HEK293T (cell line): ENCODE measurements at regions not wholly inside any gene's neighbourhood (a gene's known extent, or its start where the extent isn't known, plus 50 kb on each side); places are given as distances from the start of the nearest gene placed in this dataset.

Experiments used
- CTCF ChIA-PET: fragments of 350-600 bp; formaldehyde crosslinking; extraction: SDS; loops from one replicate; lab custom pipeline; 2021; ENCODE audit warnings: antibody characterized with exemption, inconsistent platforms; lab: Yijun Ruan, JAX
- POLR2A ChIA-PET: fragments of 350-600 bp; formaldehyde crosslinking; extraction: SDS; loops from one replicate; lab custom pipeline; 2020; ENCODE audit warnings: antibody characterized with exemption, inconsistent platforms; lab: Yijun Ruan, JAX
- DNase-seq: peaks from one replicate; pipeline ENCODE4 v3.0.0; 2012; ENCODE audit warnings: mixed read lengths; ENCODE audit errors: extremely low spot score
- ARNT ChIP-seq: fragments of 450-650 bp; IDR thresholded peaks from 2 replicates; pipeline ENCODE4 v1.6.1; 2017; ENCODE audit warnings: mild to moderate bottlenecking
- BHLHE40 ChIP-seq: fragments of 450-650 bp; IDR thresholded peaks from 2 replicates; pipeline ENCODE4 v1.6.1; 2016; ENCODE audit warnings: mild to moderate bottlenecking, moderate library complexity, borderline replicate concordance
- CTBP1 ChIP-seq: fragments of 450-650 bp; IDR thresholded peaks from 2 replicates; pipeline ENCODE4 v1.6.1; 2016; ENCODE audit warnings: borderline replicate concordance
- ELF4 ChIP-seq: fragments of 450-650 bp; IDR thresholded peaks from 2 replicates; pipeline ENCODE4 v1.6.1; 2017; ENCODE audit warnings: antibody characterized with exemption
- FOXA1 ChIP-seq: fragments of 450-650 bp; IDR thresholded peaks from 2 replicates; pipeline ENCODE4 v1.6.1; 2016; ENCODE audit warnings: mild to moderate bottlenecking
- FOXK2 ChIP-seq: fragments of 450-650 bp; IDR thresholded peaks from 2 replicates; pipeline ENCODE4 v1.6.1; 2016; ENCODE audit warnings: mild to moderate bottlenecking
- FOXM1 ChIP-seq: fragments of 450-650 bp; IDR thresholded peaks from 2 replicates; pipeline ENCODE4 v1.6.1; 2017; ENCODE audit warnings: mild to moderate bottlenecking, borderline replicate concordance
- HDGF ChIP-seq: fragments of 450-650 bp; IDR thresholded peaks from 2 replicates; pipeline ENCODE4 v1.6.1; 2017; ENCODE audit warnings: antibody characterized with exemption, borderline replicate concordance
- L3MBTL2 ChIP-seq: fragments of 450-650 bp; conservative IDR thresholded peaks from 2 replicates; pipeline ENCODE4 v1.6.1; 2016; ENCODE audit warnings: mild to moderate bottlenecking
- LEF1 ChIP-seq: fragments of 450-650 bp; IDR thresholded peaks from 2 replicates; pipeline ENCODE4 v1.6.1; 2017; ENCODE audit warnings: mild to moderate bottlenecking, borderline replicate concordance
- NFRKB ChIP-seq: fragments of 450-650 bp; IDR thresholded peaks from 2 replicates; pipeline ENCODE4 v1.6.1; 2016; ENCODE audit warnings: mild to moderate bottlenecking, moderate library complexity
- PKNOX1 ChIP-seq: fragments of 450-650 bp; IDR thresholded peaks from 2 replicates; pipeline ENCODE4 v1.6.1; 2016
- SP1 ChIP-seq: fragments of 450-650 bp; IDR thresholded peaks from 2 replicates; pipeline ENCODE4 v1.6.1; 2017
- SUZ12 ChIP-seq: fragments of 450-650 bp; IDR thresholded peaks from 2 replicates; pipeline ENCODE4 v1.6.1; 2016; ENCODE audit warnings: mild to moderate bottlenecking
- TARDBP ChIP-seq: fragments of 450-650 bp; IDR thresholded peaks from 2 replicates; pipeline ENCODE4 v1.6.1; 2016
- ZNF384 ChIP-seq: fragments of 450-650 bp; IDR thresholded peaks from 2 replicates; pipeline ENCODE4 v1.6.1; 2016

DNA sequence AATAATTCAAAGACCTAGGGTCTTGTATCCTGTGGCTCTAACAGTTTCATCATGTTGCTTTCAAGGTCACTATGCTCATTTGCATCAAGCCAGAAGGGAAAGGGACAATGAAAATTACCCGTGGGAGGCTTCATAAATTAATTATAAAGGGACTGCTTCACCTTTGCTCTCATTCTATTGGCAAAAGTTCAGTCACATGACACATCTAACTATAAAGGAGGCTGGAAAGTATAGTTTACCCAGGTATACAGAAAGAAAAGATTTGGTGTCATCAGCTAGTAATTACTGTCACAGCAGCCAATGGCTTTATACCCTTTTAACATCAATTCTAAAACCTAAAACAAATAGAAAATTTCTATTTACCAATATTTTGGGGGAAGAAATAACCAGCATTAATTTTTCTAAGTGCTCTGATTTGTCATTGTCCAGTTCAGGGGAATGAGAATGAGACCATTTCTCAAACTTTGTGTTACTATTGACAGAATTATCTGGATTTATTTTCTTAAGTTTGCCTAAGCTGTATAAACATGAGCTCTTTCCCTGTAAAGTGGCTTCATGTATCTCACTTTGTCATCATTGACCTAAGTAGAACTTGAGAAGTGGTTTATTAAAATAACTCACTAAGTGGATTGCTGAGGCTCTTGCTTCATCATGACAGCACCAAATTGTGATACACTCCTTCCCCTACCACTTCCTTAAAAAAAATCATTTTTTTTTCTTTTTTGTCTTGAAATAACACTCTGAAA is 257.7 kb upstream of the PEX5L start:
- CTCF ChIA-PET, result no interaction called here
- TF ChIP-seq CTBP1 (no peak), NFRKB (no peak), L3MBTL2 (no peak), ELF4 (no peak), TARDBP (no peak), LEF1 (no peak), FOXK2 (no peak), PKNOX1 (no peak), SP1 (no peak), FOXM1 (no peak), ARNT (no peak), ZNF384 (no peak), SUZ12 (no peak), FOXA1 (no peak), BHLHE40 (no peak), HDGF (no peak)
- DNase-seq, result no peak
- POLR2A ChIA-PET, result no interaction called here

GRCh38 chr3:180295811-180296210 is 259.1 kb upstream of the PEX5L start:
- ChIA-PET POLR2A (no interaction called here), CTCF (no interaction called here)
- TF ChIP-seq L3MBTL2, result no peak
- no peak for TF ChIP-seq HDGF
- no peak for TF ChIP-seq CTBP1
- TF ChIP-seq BHLHE40, result no peak
- no peak for TF ChIP-seq SUZ12
- no peak for TF ChIP-seq SP1
- no peak for TF ChIP-seq ZNF384
- no peak for TF ChIP-seq FOXK2
- TF ChIP-seq TARDBP, result no peak
- TF ChIP-seq ELF4, result no peak
- no peak for TF ChIP-seq NFRKB
- no peak for TF ChIP-seq LEF1
- TF ChIP-seq FOXM1, result no peak
- TF ChIP-seq PKNOX1, result no peak
- no peak for DNase-seq

- no peak for TF ChIP-seq FOXM1
- TF ChIP-seq FOXK2, result no peak
- no peak for TF ChIP-seq NFRKB
- TF ChIP-seq ARNT, result no peak
- TF ChIP-seq ELF4, result no peak
- no peak for TF ChIP-seq SUZ12
- TF ChIP-seq PKNOX1, result no peak
- no peak for TF ChIP-seq BHLHE40
- TF ChIP-seq TARDBP, result no peak
- no peak for TF ChIP-seq FOXA1
- no peak for TF ChIP-seq LEF1
- no peak for TF ChIP-seq SP1
- no peak for TF ChIP-seq L3MBTL2
- ChIA-PET POLR2A (no interaction called here), CTCF (no interaction called here)
- no peak for DNase-seq
These were observed 260.2 kb upstream of the PEX5L start for GRCh38 chr3:180296971-180297370.

DNA sequence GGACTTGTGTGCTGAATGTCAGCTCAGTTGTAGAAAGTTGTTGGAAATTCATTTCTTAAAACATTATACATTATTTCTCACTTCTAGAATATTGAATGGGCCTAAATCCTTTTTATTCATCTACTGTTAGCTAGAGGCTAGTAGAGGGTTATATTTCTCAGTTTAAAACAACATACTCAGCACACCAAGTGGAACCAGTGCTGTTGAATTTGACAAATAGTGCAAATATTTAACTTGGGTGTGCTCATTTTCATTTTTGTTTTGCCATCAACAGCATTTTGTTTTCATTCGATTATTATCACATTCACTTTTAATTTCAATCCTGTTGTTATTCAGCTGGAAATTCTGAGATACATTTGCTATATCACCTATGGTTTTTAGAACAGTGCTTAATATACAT is 269.4 kb upstream of the PEX5L start:
- no peak for DNase-seq
- ChIA-PET CTCF (no interaction called here), POLR2A (no interaction called here)
- TF ChIP-seq L3MBTL2, result no peak
- TF ChIP-seq PKNOX1, result no peak
- TF ChIP-seq SP1, result no peak
- TF ChIP-seq FOXA1, result no peak
- no peak for TF ChIP-seq ELF4
- TF ChIP-seq FOXK2, result no peak
- no peak for TF ChIP-seq NFRKB
- TF ChIP-seq CTBP1, result no peak
- TF ChIP-seq ARNT, result no peak
- no peak for TF ChIP-seq TARDBP
- TF ChIP-seq ZNF384, result no peak
- no peak for TF ChIP-seq FOXM1

DNA sequence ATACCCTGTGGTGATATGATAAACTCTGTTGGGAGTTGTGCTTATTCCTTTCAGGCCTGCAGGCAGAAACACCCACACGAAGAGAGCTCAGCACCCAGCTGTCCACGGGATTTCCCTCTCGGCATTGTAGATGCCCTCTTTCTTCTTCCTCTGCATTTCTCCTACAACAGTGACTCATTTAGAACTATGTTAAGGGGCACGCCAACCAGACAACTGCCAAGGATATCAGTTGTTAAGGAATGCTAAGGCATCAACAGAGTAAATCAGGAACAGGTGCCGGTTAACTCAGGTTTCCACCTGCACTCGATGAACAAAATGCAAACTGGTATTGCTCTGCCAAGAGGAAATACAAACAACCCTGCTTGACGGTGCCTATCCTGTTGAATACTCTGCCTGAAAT is 270.0 kb upstream of the PEX5L start:
- CTCF ChIA-PET, result no interaction called here

More for the DNA sequence above, 270.0 kb upstream of the PEX5L start:
- POLR2A ChIA-PET, result no interaction called here
- TF ChIP-seq FOXK2 (no peak), FOXA1 (no peak), LEF1 (no peak), ELF4 (no peak), SP1 (no peak), FOXM1 (no peak), SUZ12 (no peak), TARDBP (no peak), ARNT (no peak), NFRKB (no peak), L3MBTL2 (no peak), PKNOX1 (no peak), CTBP1 (no peak), BHLHE40 (no peak), ZNF384 (no peak), HDGF (no peak)
- DNase-seq, result no peak
